GM21515 (cell line): ENCODE measurements at regions not wholly inside any gene's neighbourhood (a gene's known extent, or its start where the extent isn't known, plus 50 kb on each side); places are given as distances from the start of the nearest gene placed in this dataset.

Source experiments
- ATAC-seq: cut with Tn5 transposase; IDR thresholded peaks from one replicate; pipeline ENCODE4 v1.9.1; 2021; ENCODE audit not compliant: unreplicated experiment

- ATAC-seq = no peak
Measured at GRCh38 chr9:36763778-36764177, 191.1 kb downstream of the MELK start.

GRCh38 chr9:36764364-36765076 is 191.8 kb downstream of the MELK start:
- no peak for ATAC-seq

- no peak for ATAC-seq
Measured at GRCh38 chr9:36765077-36765390, 192.3 kb downstream of the MELK start.

- ATAC-seq = peak; percentile 97
Measured at GRCh38 chr9:36765468-36766341, 193.0 kb downstream of the MELK start.

GRCh38 chr9:36768677-36769076 is 196.0 kb downstream of the MELK start:
- no peak for ATAC-seq

GRCh38 chr9:36770025-36770424 is 197.3 kb downstream of the MELK start:
- no peak for ATAC-seq

GRCh38 chr9:36772449-36773403 is 200.0 kb downstream of the MELK start:
- ATAC-seq = no peak

- no peak for ATAC-seq
Measured at GRCh38 chr9:36778682-36779081, 206.0 kb downstream of the MELK start.

GRCh38 chr9:36779582-36779981 is 206.9 kb downstream of the MELK start:
- ATAC-seq = no peak

- ATAC-seq = no peak
Measured at GRCh38 chr9:36780186-36780585, 207.5 kb downstream of the MELK start.

- no peak for ATAC-seq
Measured at GRCh38 chr9:36781533-36781932, 208.8 kb downstream of the MELK start.
